Osteocyte (in vitro differentiated cells): ENCODE measurements at regions not wholly inside any gene's neighbourhood (a gene's known extent, or its start where the extent isn't known, plus 50 kb on each side); places are given as distances from the start of the nearest gene placed in this dataset.

Source experiments
- DNase-seq: peaks from one replicate; pipeline ENCODE4 v3.0.0; 2021; ENCODE audit warnings: mixed read lengths; ENCODE audit not compliant: unreplicated experiment; ENCODE audit errors: extremely low spot score
- H3K27ac Mint-ChIP-seq: one replicate; pipeline ENCODE4 v1.8.0; 2021; ENCODE audit warnings: mild to moderate bottlenecking, mixed read lengths; ENCODE audit not compliant: unreplicated experiment
- H3K27me3 Mint-ChIP-seq: one replicate; pipeline ENCODE4 v1.8.0; 2021; ENCODE audit warnings: mixed read lengths; ENCODE audit not compliant: unreplicated experiment
- H3K36me3 Mint-ChIP-seq: one replicate; pipeline ENCODE4 v1.8.0; 2021; ENCODE audit warnings: mixed read lengths; ENCODE audit not compliant: unreplicated experiment
- H3K4me1 Mint-ChIP-seq: one replicate; pipeline ENCODE4 v1.8.0; 2021; ENCODE audit warnings: mixed read lengths; ENCODE audit not compliant: unreplicated experiment
- H3K4me3 Mint-ChIP-seq: one replicate; pipeline ENCODE4 v1.8.0; 2021; ENCODE audit warnings: mild to moderate bottlenecking, moderate library complexity, mixed read lengths; ENCODE audit not compliant: unreplicated experiment
- H3K9me3 Mint-ChIP-seq: one replicate; pipeline ENCODE4 v1.8.0; 2021; ENCODE audit warnings: mixed read lengths; ENCODE audit not compliant: unreplicated experiment
- TF ChIP-seq, protein P1 (sequence below): fragments of 200-600 bp; sonication (generic); IDR thresholded peaks from 2 replicates; pipeline ENCODE4 v1.5.0; 2021; ENCODE audit warnings: antibody characterized with exemption, mild to moderate bottlenecking, moderate library complexity

DNA sequence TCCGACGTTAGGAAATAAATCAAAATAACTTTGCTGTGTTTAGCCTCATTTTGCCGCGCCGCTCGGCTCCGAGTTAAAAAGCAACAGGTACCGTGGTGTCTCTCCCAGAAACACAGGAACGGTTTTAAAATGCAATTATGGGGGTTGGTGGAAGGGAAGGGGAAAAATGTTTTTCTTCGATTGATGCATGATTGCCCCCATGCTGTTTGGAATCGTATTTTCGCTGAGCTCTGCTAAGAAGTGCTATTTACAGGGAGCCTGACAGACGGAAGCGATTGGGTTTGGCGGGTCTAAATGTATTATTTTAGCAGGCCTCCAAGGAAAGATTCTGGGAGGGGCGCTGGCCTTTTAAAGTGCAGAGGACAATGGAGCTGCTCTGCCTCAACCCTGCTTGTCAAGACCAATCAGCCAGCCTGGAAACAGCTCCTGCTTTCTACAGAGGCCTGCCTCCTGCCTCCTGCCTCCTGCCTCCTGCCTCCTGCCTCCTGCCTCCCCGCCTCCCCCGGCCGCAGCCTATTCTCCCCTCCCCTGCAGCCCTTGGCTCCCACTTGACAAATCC, 156.7 kb upstream of the TLE3 start:
- H3K9me3 Mint-ChIP-seq = no peaks in the 10 kb centered on the region
- TF ChIP-seq, protein P1, sequence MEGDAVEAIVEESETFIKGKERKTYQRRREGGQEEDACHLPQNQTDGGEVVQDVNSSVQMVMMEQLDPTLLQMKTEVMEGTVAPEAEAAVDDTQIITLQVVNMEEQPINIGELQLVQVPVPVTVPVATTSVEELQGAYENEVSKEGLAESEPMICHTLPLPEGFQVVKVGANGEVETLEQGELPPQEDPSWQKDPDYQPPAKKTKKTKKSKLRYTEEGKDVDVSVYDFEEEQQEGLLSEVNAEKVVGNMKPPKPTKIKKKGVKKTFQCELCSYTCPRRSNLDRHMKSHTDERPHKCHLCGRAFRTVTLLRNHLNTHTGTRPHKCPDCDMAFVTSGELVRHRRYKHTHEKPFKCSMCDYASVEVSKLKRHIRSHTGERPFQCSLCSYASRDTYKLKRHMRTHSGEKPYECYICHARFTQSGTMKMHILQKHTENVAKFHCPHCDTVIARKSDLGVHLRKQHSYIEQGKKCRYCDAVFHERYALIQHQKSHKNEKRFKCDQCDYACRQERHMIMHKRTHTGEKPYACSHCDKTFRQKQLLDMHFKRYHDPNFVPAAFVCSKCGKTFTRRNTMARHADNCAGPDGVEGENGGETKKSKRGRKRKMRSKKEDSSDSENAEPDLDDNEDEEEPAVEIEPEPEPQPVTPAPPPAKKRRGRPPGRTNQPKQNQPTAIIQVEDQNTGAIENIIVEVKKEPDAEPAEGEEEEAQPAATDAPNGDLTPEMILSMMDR = no peak
- no peak overlapping the region for H3K27ac Mint-ChIP-seq
- no peaks in the 10 kb centered on the region for H3K4me1 Mint-ChIP-seq
- H3K4me3 Mint-ChIP-seq = no peak overlapping the region
- H3K36me3 Mint-ChIP-seq = no peaks in the 10 kb centered on the region
- H3K27me3 Mint-ChIP-seq = peaks cover 64% of the 10 kb centered on the region
- DNase-seq = no peak

- Mint-ChIP-seq H3K36me3 (no peaks in the 10 kb centered on the region), H3K4me1 (no peaks in the 10 kb centered on the region), H3K9me3 (no peaks in the 10 kb centered on the region), H3K27ac (no peak overlapping the region), H3K4me3 (no peak overlapping the region), H3K27me3 (peaks cover 64% of the 10 kb centered on the region)
- no peak for DNase-seq
- TF ChIP-seq, protein P1 = no peak
Observed at GRCh38 chr15:70253461-70254156, 155.9 kb upstream of the TLE3 start.

DNA sequence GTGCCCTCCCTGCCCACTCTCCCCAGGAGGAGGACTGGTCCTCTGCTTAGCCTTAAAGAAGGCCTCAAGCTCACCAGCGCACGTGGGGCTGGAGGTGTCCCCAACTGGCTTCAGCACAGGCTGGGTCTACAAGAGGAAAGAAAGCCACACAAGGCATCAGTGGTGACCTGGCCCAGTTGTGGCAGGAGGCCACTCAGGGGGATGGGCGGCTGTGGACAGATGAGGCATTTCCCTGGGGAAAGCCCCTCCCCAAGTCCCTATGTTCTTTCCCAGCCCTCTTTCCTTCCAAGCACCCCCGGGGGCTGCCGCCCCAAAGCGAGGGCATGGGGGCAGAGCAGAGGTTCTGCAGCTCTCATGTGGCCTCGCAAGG, 155.2 kb upstream of the TLE3 start:
- no peaks in the 10 kb centered on the region for H3K36me3 Mint-ChIP-seq
- H3K27ac Mint-ChIP-seq = no peak overlapping the region
- no peaks in the 10 kb centered on the region for H3K9me3 Mint-ChIP-seq
- no peak overlapping the region for H3K4me3 Mint-ChIP-seq
- H3K27me3 Mint-ChIP-seq = peaks cover 63% of the 10 kb centered on the region
- DNase-seq = no peak
- no peaks in the 10 kb centered on the region for H3K4me1 Mint-ChIP-seq
- TF ChIP-seq, protein P1 = no peak

DNA sequence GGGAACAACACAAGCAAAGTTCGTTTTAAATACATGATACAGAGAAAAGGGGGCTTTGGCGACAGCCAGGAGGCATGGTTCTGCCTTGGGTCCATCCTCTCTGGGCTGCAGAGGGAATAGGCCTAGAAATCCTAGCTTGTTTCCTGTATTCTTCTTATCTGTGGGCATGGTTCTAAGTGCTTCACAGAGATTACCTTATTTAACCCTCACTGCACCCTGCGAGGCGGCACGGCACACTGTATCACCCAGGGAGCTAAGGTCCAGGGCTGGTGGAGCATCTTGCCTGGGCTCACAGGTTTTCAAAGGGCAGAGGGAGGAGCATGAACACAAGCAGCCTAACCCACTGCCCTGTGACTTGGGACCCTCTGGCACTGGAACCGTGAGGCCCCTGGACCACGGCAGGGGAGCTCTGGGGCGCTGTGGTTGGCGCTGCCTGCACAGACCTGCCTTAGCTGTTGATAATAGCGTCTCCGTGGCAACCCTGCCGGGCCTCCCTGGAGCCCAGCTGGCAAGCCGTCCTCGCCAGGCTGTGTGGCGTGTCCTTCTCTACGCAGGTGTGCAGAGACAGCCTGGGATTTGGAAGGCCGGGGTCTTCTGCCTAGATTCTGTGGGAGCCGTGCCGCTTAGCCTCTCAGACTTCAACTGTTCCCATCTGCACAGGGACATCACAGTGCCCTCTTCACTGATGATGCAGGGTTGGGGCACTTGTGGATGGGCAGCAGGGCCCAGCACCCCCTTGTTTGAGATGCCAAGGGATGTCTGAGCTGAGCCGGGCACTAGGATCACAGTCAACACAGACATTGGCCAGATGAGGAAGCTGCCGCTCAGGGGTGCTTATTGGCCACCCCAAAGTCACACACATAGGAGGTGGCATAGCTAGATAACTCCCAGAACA, 154.6 kb upstream of the TLE3 start:
- Mint-ChIP-seq H3K4me3 (no peak overlapping the region), H3K9me3 (no peaks in the 10 kb centered on the region), H3K36me3 (no peaks in the 10 kb centered on the region), H3K4me1 (no peaks in the 10 kb centered on the region), H3K27me3 (peaks cover 59% of the 10 kb centered on the region), H3K27ac (no peak overlapping the region)
- DNase-seq = no peak
- TF ChIP-seq, protein P1 = no peak
